Caco-2 (cell line): ENCODE measurements at regions not wholly inside any gene's neighbourhood (a gene's known extent, or its start where the extent isn't known, plus 50 kb on each side); places are given as distances from the start of the nearest gene placed in this dataset.

Source experiments
- BruUV-seq: library from RNA; stranded (reverse); fragments of 400-500 nt; replicated peaks from 2 replicates; lab custom pipeline; 2021; lab: Mats Ljungman, UMichigan
- CTCF ChIA-PET: fragments of 300-600 bp; sonication (Branson Sonifier 250); formaldehyde crosslinking; loops from one replicate; lab custom pipeline; 2022; ENCODE audit warnings: antibody characterized with exemption; lab: Charles Lee
- POLR2A ChIA-PET: fragments of 300-600 bp; sonication (Branson Sonifier 250); formaldehyde crosslinking; loops from one replicate; lab custom pipeline; 2022; ENCODE audit warnings: antibody characterized with exemption; lab: Charles Lee
- DNase-seq, 2 experiments: peaks; one replicate each; pipeline versions ENCODE4 v3.0.0 to v3.0.0-alpha.2; 2020 to 2022
- H3K27me3 ChIP-seq: replicated peaks from 2 replicates; pipeline ENCODE4 v1.6.0; 2011; ENCODE audit warnings: low read length; ENCODE audit not compliant: control insufficient read depth, insufficient read depth
- H3K36me3 ChIP-seq: 2 replicates; pipeline ENCODE4 v1.5.1; 2011; ENCODE audit warnings: low read length; ENCODE audit not compliant: control insufficient read depth, insufficient read depth
- H3K4me1 ChIP-seq: fragments of 250-450 bp; sonication (Bioruptor Pico); 2 replicates; pipeline ENCODE4 v1.5.1; 2020; ENCODE audit warnings: mild to moderate bottlenecking
- H3K4me3 ChIP-seq: 2 replicates; pipeline ENCODE4 v1.5.1; 2011; ENCODE audit warnings: low read depth, mild to moderate bottlenecking, control low read depth, low read length
- H3K9me3 ChIP-seq: fragments of 250-450 bp; sonication (Bioruptor Pico); 2 replicates; pipeline ENCODE4 v1.5.1; 2020; ENCODE audit warnings: mild to moderate bottlenecking, moderate library complexity
- H3K27ac Mint-ChIP-seq: one replicate; pipeline ENCODE4 v1.8.0; 2022; ENCODE audit warnings: mixed read lengths; ENCODE audit not compliant: unreplicated experiment
- H3K27me3 Mint-ChIP-seq: one replicate; pipeline ENCODE4 v1.8.0; 2022; ENCODE audit warnings: mixed read lengths; ENCODE audit not compliant: insufficient read depth, unreplicated experiment
- H3K36me3 Mint-ChIP-seq: one replicate; pipeline ENCODE4 v1.8.0; 2022; ENCODE audit warnings: mild to moderate bottlenecking, mixed read lengths; ENCODE audit not compliant: insufficient read depth, unreplicated experiment
- H3K4me1 Mint-ChIP-seq: one replicate; pipeline ENCODE4 v1.8.0; 2022; ENCODE audit warnings: low read depth, mixed read lengths; ENCODE audit not compliant: unreplicated experiment
- H3K4me3 Mint-ChIP-seq: one replicate; pipeline ENCODE4 v1.8.0; 2022; ENCODE audit warnings: mild to moderate bottlenecking, moderate library complexity, mixed read lengths; ENCODE audit not compliant: unreplicated experiment
- H3K9me3 Mint-ChIP-seq: one replicate; pipeline ENCODE4 v1.8.0; 2022; ENCODE audit warnings: mixed read lengths; ENCODE audit not compliant: unreplicated experiment
- CTCF ChIP-seq, 2 experiments: fragments of 200-600 bp in 1 of 2; IDR thresholded peaks; 1 replicate in 1 of 2; 2 replicates in 1 of 2; pipeline versions ENCODE4 v1.5.1 to v1.8.0; 2011 to 2022; ENCODE audit warnings: antibody characterized with exemption in 1 of 2, control low read depth in 1 of 2, inconsistent platforms in 1 of 2, low read depth in 1 of 2, low read length in 1 of 2, mild to moderate bottlenecking in 1 of 2, moderate library complexity in 1 of 2; ENCODE audit not compliant: insufficient read depth in 1 of 2, severe bottlenecking in 1 of 2, unreplicated experiment in 1 of 2
- intact Hi-C: fragments of 100-400 bp; cut with micrococcal nuclease; formaldehyde crosslinking; loops from one replicate; pipeline ENCODE4 v1.10.0; 2022; ENCODE audit not compliant: unreplicated experiment

GRCh38 chr19:29263305-29264135 is 50.6 kb upstream of the UQCRFS1 start:
- no peak overlapping the region for H3K4me3 Mint-ChIP-seq
- H3K36me3 Mint-ChIP-seq = no peaks in the 10 kb centered on the region
- CTCF ChIA-PET = interaction anchor here (0.5 to 1.4 kb wide), 8 partner anchors 10 to 540 kb away, joined by 3 to 6 read pairs (median 3); no protein-coding TSS in a partner anchor
- BruUV-seq = no TSS peak
- H3K4me1 ChIP-seq = no peaks in the 10 kb centered on the region
- peaks cover 5% of the 10 kb centered on the region for H3K27me3 Mint-ChIP-seq
- no peak overlapping the region for H3K27ac Mint-ChIP-seq
- H3K4me3 ChIP-seq = no peak overlapping the region
- peak; percentile 53 to 62 for DNase-seq
- POLR2A ChIA-PET = no interaction called here
- H3K9me3 Mint-ChIP-seq = no peaks in the 10 kb centered on the region
- H3K27me3 ChIP-seq = no peaks in the 10 kb centered on the region
- intact Hi-C loops = loop anchor here (1.0 kb wide), 1 partner anchor 144 kb away; no protein-coding TSS in a partner anchor
- TF ChIP-seq CTCF (IDR thresholded peaks at IDR 0.05; ENCODE audit: insufficient read depth in 1 of 2, low read depth in 1 of 2, low read length in 1 of 2, severe bottlenecking in 1 of 2, unreplicated experiment in 1 of 2) = peak; percentile 66 to 80
- no peaks in the 10 kb centered on the region for H3K4me1 Mint-ChIP-seq
- H3K36me3 ChIP-seq = no peaks in the 10 kb centered on the region
- H3K9me3 ChIP-seq = no peaks in the 10 kb centered on the region

- H3K36me3 Mint-ChIP-seq = no peaks in the 10 kb centered on the region
- H3K27me3 Mint-ChIP-seq = peaks cover 5% of the 10 kb centered on the region
- no peaks in the 10 kb centered on the region for H3K36me3 ChIP-seq
- no peak overlapping the region for H3K4me3 ChIP-seq
- no peaks in the 10 kb centered on the region for H3K9me3 ChIP-seq
- intact Hi-C loops = no loop called here
- no peak overlapping the region for H3K27ac Mint-ChIP-seq
- no TSS peak for BruUV-seq
- CTCF ChIA-PET = no interaction called here
- TF ChIP-seq CTCF (IDR thresholded peaks at IDR 0.05; ENCODE audit: insufficient read depth in 1 of 2, low read depth in 1 of 2, low read length in 1 of 2, severe bottlenecking in 1 of 2, unreplicated experiment in 1 of 2) = no peak
- H3K9me3 Mint-ChIP-seq = no peaks in the 10 kb centered on the region
- POLR2A ChIA-PET = no interaction called here
- no peaks in the 10 kb centered on the region for H3K4me1 Mint-ChIP-seq
- no peak for DNase-seq
- no peaks in the 10 kb centered on the region for H3K27me3 ChIP-seq
- no peak overlapping the region for H3K4me3 Mint-ChIP-seq
- no peaks in the 10 kb centered on the region for H3K4me1 ChIP-seq
These were observed 51.9 kb upstream of the UQCRFS1 start for GRCh38 chr19:29264897-29265296.

GRCh38 chr19:29265436-29265835 is 52.5 kb upstream of the UQCRFS1 start:
- Histone ChIP-seq H3K27me3 (no peaks in the 10 kb centered on the region), H3K4me1 (no peaks in the 10 kb centered on the region), H3K9me3 (no peaks in the 10 kb centered on the region), H3K4me3 (no peak overlapping the region), H3K36me3 (no peaks in the 10 kb centered on the region)
- ChIA-PET POLR2A (no interaction called here), CTCF (no interaction called here)
- no TSS peak for BruUV-seq
- H3K4me3 Mint-ChIP-seq = no peak overlapping the region
- no peak for DNase-seq
- no peak for TF ChIP-seq CTCF (IDR thresholded peaks at IDR 0.05; ENCODE audit: insufficient read depth in 1 of 2, low read depth in 1 of 2, low read length in 1 of 2, severe bottlenecking in 1 of 2, unreplicated experiment in 1 of 2)
- no peaks in the 10 kb centered on the region for H3K36me3 Mint-ChIP-seq
- peaks cover 5% of the 10 kb centered on the region for H3K27me3 Mint-ChIP-seq
- intact Hi-C loops = no loop called here
- H3K4me1 Mint-ChIP-seq = no peaks in the 10 kb centered on the region
- no peak overlapping the region for H3K27ac Mint-ChIP-seq
- H3K9me3 Mint-ChIP-seq = no peaks in the 10 kb centered on the region
